ENCODE measurements at regions not wholly inside any gene's neighbourhood (a gene's known extent, or its start where the extent isn't known, plus 50 kb on each side); places are given as distances from the start of the nearest gene placed in this dataset.

- 79% methylated on average over 3 of the region's 3 CpGs for WGBS
- intact Hi-C loops (cut with DNase I), result no loop called here
- no peak overlapping the region for H3K27ac ChIP-seq (replicated peaks in 1 of 4)
- H3K4me1 ChIP-seq, result no peaks in the 10 kb centered on the region
- TF ChIP-seq POLR2A (IDR thresholded peaks at IDR 0.05; ENCODE audit: low read depth) (no peak), CTCF (IDR thresholded peaks at IDR 0.05) (no peak), POLR2AphosphoS5 (IDR thresholded peaks at IDR 0.05) (no peak), EP300 (IDR thresholded peaks at IDR 0.05) (no peak)
- H3K36me3 ChIP-seq, result no peaks in the 10 kb centered on the region
- no peak for DNase-seq (ENCODE audit: extremely low spot score)
- no peaks in the 10 kb centered on the region for H3K9me3 ChIP-seq
- no peaks in the 10 kb centered on the region for H3K27me3 ChIP-seq
- H3K4me3 ChIP-seq, result no peak overlapping the region
Measured at GRCh38 chr4:159881158-159881557, 778.3 kb downstream of the RAPGEF2 start.

- intact Hi-C loops (cut with DNase I), result no loop called here
- H3K36me3 ChIP-seq, result no peaks in the 10 kb centered on the region
- TF ChIP-seq CTCF (IDR thresholded peaks at IDR 0.05), result no peak
- TF ChIP-seq EP300 (IDR thresholded peaks at IDR 0.05), result no peak
- no peaks in the 10 kb centered on the region for H3K27me3 ChIP-seq
- H3K4me1 ChIP-seq, result no peaks in the 10 kb centered on the region
- no peak overlapping the region for H3K4me3 ChIP-seq
- 69% methylated on average over 4 of the region's 4 CpGs for WGBS
- DNase-seq (ENCODE audit: extremely low spot score), result no peak
- no peaks in the 10 kb centered on the region for H3K9me3 ChIP-seq
- no peak overlapping the region for H3K27ac ChIP-seq (replicated peaks in 1 of 4)
Measured at GRCh38 chr4:159884989-159885388, 782.1 kb downstream of the RAPGEF2 start.

DNA sequence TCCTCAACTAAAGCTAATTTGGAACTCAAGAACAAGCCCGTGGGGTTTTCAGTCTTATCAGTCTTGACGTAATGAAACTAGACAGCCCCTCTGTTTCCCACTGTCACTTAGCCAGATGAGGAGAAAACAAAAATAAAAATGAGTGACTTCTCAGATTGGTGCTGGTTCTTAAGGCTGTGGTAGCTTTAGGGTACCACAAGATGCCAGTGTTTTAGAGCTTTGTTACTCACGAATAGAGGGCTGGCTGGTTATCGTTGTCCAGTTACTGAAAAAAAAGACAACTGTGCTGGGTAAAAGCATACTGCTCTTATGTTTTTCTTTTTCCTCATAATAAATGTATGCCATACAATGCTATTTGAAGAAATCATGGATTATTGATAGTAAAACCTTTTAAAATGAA lies 796.7 kb downstream of the RAPGEF2 start:
- Histone ChIP-seq H3K27me3 (no peaks in the 10 kb centered on the region), H3K4me3 (no peak overlapping the region), H3K9me3 (no peaks in the 10 kb centered on the region), H3K4me1 (no peaks in the 10 kb centered on the region), H3K27ac (replicated peaks in 1 of 4) (no peak overlapping the region), H3K36me3 (no peaks in the 10 kb centered on the region)
- TF ChIP-seq CTCF (IDR thresholded peaks at IDR 0.05) (no peak), POLR2A (IDR thresholded peaks at IDR 0.05; ENCODE audit: low read depth) (no peak), POLR2AphosphoS5 (IDR thresholded peaks at IDR 0.05) (no peak), EP300 (IDR thresholded peaks at IDR 0.05) (no peak)
- 74% methylated on average over 4 of the region's 4 CpGs for WGBS
- DNase-seq (ENCODE audit: extremely low spot score), result no peak
- intact Hi-C loops (cut with DNase I), result no loop called here

DNA sequence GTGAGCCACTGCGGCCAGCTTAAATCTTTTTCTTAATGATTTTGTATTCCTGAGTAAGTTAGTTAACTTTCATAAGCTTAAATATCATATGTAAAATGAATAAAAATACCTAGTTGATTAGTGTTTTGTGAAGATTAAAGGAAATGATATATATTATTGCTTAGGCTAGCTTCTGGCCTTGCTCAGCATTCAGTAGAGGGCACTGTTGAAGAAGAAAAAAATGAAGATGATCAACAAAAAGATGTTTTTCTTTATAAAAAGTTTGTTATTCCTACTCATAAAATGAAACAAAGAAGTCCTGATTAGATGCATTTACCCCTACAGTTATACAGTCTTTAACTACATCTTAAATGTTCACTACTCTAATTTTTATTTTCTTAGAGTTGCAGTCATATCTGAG lies 797.7 kb downstream of the RAPGEF2 start:
- no peaks in the 10 kb centered on the region for H3K9me3 ChIP-seq
- H3K4me1 ChIP-seq, result no peaks in the 10 kb centered on the region
- H3K4me3 ChIP-seq, result no peak overlapping the region
- no peaks in the 10 kb centered on the region for H3K27me3 ChIP-seq
- no peak overlapping the region for H3K27ac ChIP-seq (replicated peaks in 1 of 4)
- 95% methylated on average over 1 of the region's 1 CpG for WGBS
- intact Hi-C loops (cut with DNase I), result no loop called here
- no peaks in the 10 kb centered on the region for H3K36me3 ChIP-seq
- DNase-seq (ENCODE audit: extremely low spot score), result no peak
- no peak for TF ChIP-seq POLR2AphosphoS5 (IDR thresholded peaks at IDR 0.05)
- TF ChIP-seq POLR2A (IDR thresholded peaks at IDR 0.05; ENCODE audit: low read depth), result no peak
- TF ChIP-seq EP300 (IDR thresholded peaks at IDR 0.05), result no peak
- no peak for TF ChIP-seq CTCF (IDR thresholded peaks at IDR 0.05)

DNA sequence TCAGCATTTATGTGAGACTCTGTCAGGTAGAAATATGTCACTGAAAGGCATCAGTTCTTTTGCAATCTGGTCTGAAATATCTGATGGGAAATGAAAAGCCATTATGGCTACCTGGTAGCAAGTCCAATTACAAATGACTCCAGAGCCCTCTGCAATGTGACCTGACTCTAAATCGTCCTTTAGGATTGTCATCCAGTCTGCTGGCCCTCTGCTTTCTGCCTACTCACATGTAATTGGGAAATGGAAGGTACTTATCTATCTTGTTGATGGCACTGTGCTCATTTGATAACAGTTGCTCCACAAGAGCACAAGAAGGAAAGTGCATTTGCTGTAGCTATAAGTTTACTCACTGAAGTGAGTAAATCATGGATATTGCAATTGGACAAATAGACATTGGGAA lies 799.8 kb downstream of the RAPGEF2 start:
- H3K4me1 ChIP-seq, result no peaks in the 10 kb centered on the region
- H3K27me3 ChIP-seq, result no peaks in the 10 kb centered on the region
- no peak overlapping the region for H3K4me3 ChIP-seq
- no peak overlapping the region for H3K27ac ChIP-seq (replicated peaks in 1 of 4)
- no peak for TF ChIP-seq POLR2AphosphoS5 (IDR thresholded peaks at IDR 0.05)
- TF ChIP-seq CTCF (IDR thresholded peaks at IDR 0.05), result no peak
- no peak for TF ChIP-seq EP300 (IDR thresholded peaks at IDR 0.05)
- no peak for TF ChIP-seq POLR2A (IDR thresholded peaks at IDR 0.05; ENCODE audit: low read depth)
- no peak for DNase-seq (ENCODE audit: extremely low spot score)
- no peaks in the 10 kb centered on the region for H3K9me3 ChIP-seq
- intact Hi-C loops (cut with DNase I), result no loop called here
- 63% methylated on average over 1 of the region's 1 CpG for WGBS
- no peaks in the 10 kb centered on the region for H3K36me3 ChIP-seq

Measured in esophagus muscularis mucosa (tissue), 4 donors.